Loucy (cell line): ENCODE measurements at regions not wholly inside any gene's neighbourhood (a gene's known extent, or its start where the extent isn't known, plus 50 kb on each side); places are given as distances from the start of the nearest gene placed in this dataset.
"Not testable (repeated sequence)": the region's sequence is repeated elsewhere in the genome, so short reads cannot be mapped to it uniquely, and the experiment has no call there.

ENCODE experiments used
- H2AFZ ChIP-seq: fragments of 200-600 bp; sonication (generic); 2 replicates; pipeline ENCODE4 v1.6.0; 2016; ENCODE audit warnings: antibody characterized with exemption, mild to moderate bottlenecking, low read length, moderate library complexity
- H3F3A ChIP-seq: fragments of 200-600 bp; 2 replicates; pipeline ENCODE4 v1.6.0; 2016; ENCODE audit warnings: antibody characterized with exemption, low read depth, mild to moderate bottlenecking
- H3K27me3 ChIP-seq: fragments of 200-600 bp; sonication (generic); 2 replicates; pipeline ENCODE4 v1.6.1; 2014; ENCODE audit warnings: low read length, mild to moderate bottlenecking; ENCODE audit not compliant: insufficient read depth, poor library complexity, severe bottlenecking
- H3K36me3 ChIP-seq: fragments of 200-600 bp; sonication (generic); 2 replicates; pipeline ENCODE4 v1.6.1; 2016; ENCODE audit warnings: low read length; ENCODE audit not compliant: insufficient read depth
- H3K4me1 ChIP-seq: fragments of 200-600 bp; sonication (generic); 2 replicates; pipeline ENCODE4 v1.5.1; 2014; ENCODE audit warnings: low read length, mild to moderate bottlenecking; ENCODE audit not compliant: insufficient read depth, poor library complexity, severe bottlenecking
- H3K4me2 ChIP-seq: fragments of 200-600 bp; sonication (generic); 2 replicates; pipeline ENCODE4 v1.6.0; 2014; ENCODE audit warnings: antibody characterized with exemption, low read length, low read depth, mild to moderate bottlenecking; ENCODE audit not compliant: poor library complexity, severe bottlenecking
- H3K4me3 ChIP-seq: fragments of 200-600 bp; sonication (generic); 2 replicates; pipeline ENCODE4 v1.5.1; 2014; ENCODE audit warnings: low read length, mild to moderate bottlenecking, mixed read lengths; ENCODE audit not compliant: poor library complexity, severe bottlenecking
- H3K79me2 ChIP-seq: fragments of 200-600 bp; sonication (generic); 2 replicates; pipeline ENCODE4 v1.6.1; 2014; ENCODE audit warnings: low read length; ENCODE audit not compliant: insufficient read depth
- H3K9ac ChIP-seq: fragments of 200-600 bp; sonication (generic); 2 replicates; pipeline ENCODE4 v1.6.0; 2014; ENCODE audit warnings: mild to moderate bottlenecking, low read depth, low read length, moderate library complexity; ENCODE audit not compliant: poor library complexity, severe bottlenecking
- H3K9me2 ChIP-seq: fragments of 200-600 bp; sonication (generic); replicated peaks from 2 replicates; pipeline ENCODE4 v1.6.1; 2016; ENCODE audit warnings: low read depth, low read length, mixed read lengths
- H3K9me3 ChIP-seq: fragments of 200-600 bp; sonication (generic); 2 replicates; pipeline ENCODE4 v1.6.1; 2014; ENCODE audit warnings: mild to moderate bottlenecking, antibody characterized with exemption, low read length, low read depth; ENCODE audit not compliant: insufficient read depth
- H4K20me1 ChIP-seq: fragments of 200-600 bp; sonication (generic); 2 replicates; pipeline ENCODE4 v1.6.0; 2014; ENCODE audit warnings: antibody characterized with exemption, low read length, mild to moderate bottlenecking; ENCODE audit not compliant: insufficient read depth, poor library complexity, severe bottlenecking
- EZH2phosphoT487 ChIP-seq: fragments of 200-600 bp; IDR thresholded peaks from 2 replicates; pipeline ENCODE4 v1.6.1; 2018; ENCODE audit warnings: antibody characterized with exemption, mild to moderate bottlenecking, moderate library complexity, borderline replicate concordance
- TF ChIP-seq, protein P1 (sequence below): fragments of 200-600 bp; sonication (generic); conservative IDR thresholded peaks from 2 replicates; pipeline ENCODE4 v1.5.1; 2014; ENCODE audit warnings: mild to moderate bottlenecking, antibody characterized with exemption, low read length

DNA sequence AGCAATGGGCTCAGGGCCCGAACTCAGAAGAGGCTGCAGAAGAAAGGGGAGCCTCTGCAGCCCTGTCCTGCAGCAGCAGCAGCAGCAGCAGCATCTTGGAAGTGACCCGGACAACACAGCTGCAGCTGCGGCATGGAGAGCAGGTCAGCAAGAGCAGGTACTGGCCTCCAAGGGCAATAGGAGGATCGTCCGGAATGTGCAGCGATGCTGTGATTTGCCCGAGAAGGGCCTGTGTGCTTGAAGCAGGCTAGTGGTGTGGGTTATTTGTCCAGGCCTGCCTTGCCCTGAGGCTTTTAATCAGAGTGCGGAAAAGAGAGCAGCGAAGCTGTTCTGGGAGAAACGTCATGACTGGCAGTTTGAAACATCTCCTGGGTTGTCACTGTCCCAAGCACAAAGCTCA is 126.0 kb downstream of the F11 start:
- Histone ChIP-seq H3K79me2 (no peaks in the 10 kb centered on the region), H3K4me3 (no peak overlapping the region), H3K9ac (no peak overlapping the region), H3K4me2 (no peak overlapping the region), H3K9me2 (no peaks in the 10 kb centered on the region), H3K4me1 (no peaks in the 10 kb centered on the region), H2AFZ (no peak overlapping the region), H4K20me1 (no peaks in the 10 kb centered on the region), H3K36me3 (no peaks in the 10 kb centered on the region), H3K9me3 (no peaks in the 10 kb centered on the region), H3K27me3 (no peaks in the 10 kb centered on the region), H3F3A (no peaks in the 10 kb centered on the region)
- no peak for TF ChIP-seq EZH2phosphoT487
- TF ChIP-seq, protein P1, sequence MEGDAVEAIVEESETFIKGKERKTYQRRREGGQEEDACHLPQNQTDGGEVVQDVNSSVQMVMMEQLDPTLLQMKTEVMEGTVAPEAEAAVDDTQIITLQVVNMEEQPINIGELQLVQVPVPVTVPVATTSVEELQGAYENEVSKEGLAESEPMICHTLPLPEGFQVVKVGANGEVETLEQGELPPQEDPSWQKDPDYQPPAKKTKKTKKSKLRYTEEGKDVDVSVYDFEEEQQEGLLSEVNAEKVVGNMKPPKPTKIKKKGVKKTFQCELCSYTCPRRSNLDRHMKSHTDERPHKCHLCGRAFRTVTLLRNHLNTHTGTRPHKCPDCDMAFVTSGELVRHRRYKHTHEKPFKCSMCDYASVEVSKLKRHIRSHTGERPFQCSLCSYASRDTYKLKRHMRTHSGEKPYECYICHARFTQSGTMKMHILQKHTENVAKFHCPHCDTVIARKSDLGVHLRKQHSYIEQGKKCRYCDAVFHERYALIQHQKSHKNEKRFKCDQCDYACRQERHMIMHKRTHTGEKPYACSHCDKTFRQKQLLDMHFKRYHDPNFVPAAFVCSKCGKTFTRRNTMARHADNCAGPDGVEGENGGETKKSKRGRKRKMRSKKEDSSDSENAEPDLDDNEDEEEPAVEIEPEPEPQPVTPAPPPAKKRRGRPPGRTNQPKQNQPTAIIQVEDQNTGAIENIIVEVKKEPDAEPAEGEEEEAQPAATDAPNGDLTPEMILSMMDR = no peak

DNA sequence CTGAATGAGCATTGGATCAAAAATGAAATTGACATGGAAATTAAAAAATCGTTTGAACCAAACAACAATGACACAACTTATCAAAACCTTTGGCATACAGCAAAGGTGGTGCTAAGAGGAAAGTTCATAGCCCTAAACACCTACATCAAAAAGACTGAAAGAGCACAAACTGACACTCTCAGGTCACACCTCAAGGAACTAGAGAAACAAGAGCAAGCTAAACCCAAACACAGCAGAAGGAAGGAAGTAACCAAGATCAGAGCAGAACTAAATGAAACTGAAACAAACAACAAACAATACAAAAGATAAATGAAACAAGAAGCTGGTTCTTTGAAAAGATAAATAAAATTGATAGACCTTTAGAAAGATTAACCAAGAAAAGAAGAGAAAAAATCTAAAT is 118.3 kb downstream of the F11 start:
- not testable (repeated sequence) for H3K27me3 ChIP-seq, H3K4me1 ChIP-seq, H3K4me2 ChIP-seq, H3K36me3 ChIP-seq, H4K20me1 ChIP-seq, H3K79me2 ChIP-seq, H3K9me3 ChIP-seq, H3K4me3 ChIP-seq, H3F3A ChIP-seq, H3K9me2 ChIP-seq, H3K9ac ChIP-seq, H2AFZ ChIP-seq

GRCh38 chr4:186368281-186368680 is 102.3 kb downstream of the F11 start:
- no peak overlapping the region for H3K4me2 ChIP-seq
- H3K4me1 ChIP-seq = no peaks in the 10 kb centered on the region
- no peaks in the 10 kb centered on the region for H3K79me2 ChIP-seq
- no peak overlapping the region for H3K9ac ChIP-seq
- no peaks in the 10 kb centered on the region for H3F3A ChIP-seq
- H2AFZ ChIP-seq = no peak overlapping the region
- TF ChIP-seq, protein P1 = no peak
- TF ChIP-seq EZH2phosphoT487 = no peak
- H3K27me3 ChIP-seq = no peaks in the 10 kb centered on the region
- no peaks in the 10 kb centered on the region for H3K36me3 ChIP-seq
- no peak overlapping the region for H3K4me3 ChIP-seq
- peaks cover 14% of the 10 kb centered on the region; the same call in 1 of the 2 replicates for H3K9me3 ChIP-seq
- H4K20me1 ChIP-seq = no peaks in the 10 kb centered on the region
- H3K9me2 ChIP-seq = no peaks in the 10 kb centered on the region

DNA sequence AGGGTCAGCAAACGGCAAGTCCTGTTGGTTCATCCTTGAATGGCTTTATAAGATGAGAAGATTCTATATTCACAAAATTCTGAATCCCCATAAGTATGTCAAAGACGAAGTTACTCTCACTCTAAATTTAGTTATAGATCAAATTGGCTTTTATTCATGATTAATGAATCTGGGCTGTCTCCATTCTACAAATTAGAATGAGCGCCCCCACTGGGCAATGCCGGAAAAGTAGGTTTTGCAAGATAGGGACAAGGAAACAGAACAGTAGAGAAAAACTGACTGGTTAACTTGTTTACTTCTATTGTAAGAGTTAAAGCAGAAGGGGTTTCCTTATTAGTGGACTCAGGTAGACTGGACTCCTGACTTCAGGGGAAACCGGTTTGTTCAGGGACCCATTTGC is 100.3 kb downstream of the F11 start:
- TF ChIP-seq, protein P1 = 0 out of 2 replicates have a peak, but pooled peaks have one; percentile 13
- no peak for TF ChIP-seq EZH2phosphoT487

GRCh38 chr4:186363038-186363437 is 97.0 kb downstream of the F11 start:
- not testable (repeated sequence) for H3K9me2 ChIP-seq, H3K36me3 ChIP-seq, H3K4me3 ChIP-seq, H4K20me1 ChIP-seq, H2AFZ ChIP-seq, H3K79me2 ChIP-seq, H3K4me2 ChIP-seq, H3K27me3 ChIP-seq, H3K4me1 ChIP-seq, H3K9ac ChIP-seq, H3F3A ChIP-seq
- peaks cover 14% of the 10 kb centered on the region; the same call in 1 of the 2 replicates for H3K9me3 ChIP-seq

More for the DNA sequence above, 100.3 kb downstream of the F11 start:
- Histone ChIP-seq H3K9me2 (no peaks in the 10 kb centered on the region), H3K4me3 (no peak overlapping the region), H3K4me2 (no peak overlapping the region), H3K36me3 (no peaks in the 10 kb centered on the region), H3K27me3 (no peaks in the 10 kb centered on the region), H3F3A (no peaks in the 10 kb centered on the region), H3K4me1 (no peaks in the 10 kb centered on the region), H2AFZ (no peak overlapping the region), H3K9me3 (peaks cover 14% of the 10 kb centered on the region; the same call in 1 of the 2 replicates), H3K79me2 (no peaks in the 10 kb centered on the region), H4K20me1 (no peaks in the 10 kb centered on the region), H3K9ac (no peak overlapping the region)
